Breast epithelium (tissue), 4 donors: ENCODE measurements at regions not wholly inside any gene's neighbourhood (a gene's known extent, or its start where the extent isn't known, plus 50 kb on each side); places are given as distances from the start of the nearest gene placed in this dataset.

Experiments used
- DNase-seq, 2 donors: peaks; one replicate each; pipeline ENCODE4 v3.0.0-alpha.2; 2019; ENCODE audit warnings: low spot score in 2 of 2
- H3K27ac ChIP-seq, 2 donors: fragments of 200-600 bp; sonication (generic) in 1 of 2; one replicate each; pipeline ENCODE4 v1.5.1; 2016 to 2019; ENCODE audit warnings: mild to moderate bottlenecking in 1 of 2
- H3K27me3 ChIP-seq, 2 donors: fragments of 200-600 bp; sonication (generic) in 1 of 2; one replicate each; pipeline versions ENCODE4 v1.5.1 to v1.6.0; 2017 to 2019; ENCODE audit warnings: control low read depth in 1 of 2, mild to moderate bottlenecking in 1 of 2
- H3K36me3 ChIP-seq: fragments of 200-600 bp; one replicate; pipeline ENCODE4 v1.5.1; 2019
- H3K4me1 ChIP-seq, 2 donors: fragments of 200-600 bp; sonication (generic); one replicate each; pipeline ENCODE4 v1.5.1; 2016 to 2019; ENCODE audit warnings: control low read depth in 1 of 2
- H3K4me3 ChIP-seq, 3 donors: fragments of 200-600 bp; sonication (generic); 1 replicate in 2 of 3; 2 replicates in 1 of 3; pipeline ENCODE4 v1.5.1; 2016 to 2019; ENCODE audit warnings: mild to moderate bottlenecking in 3 of 3, moderate library complexity in 2 of 3
- H3K9me3 ChIP-seq, 2 donors: fragments of 200-600 bp; sonication (generic) in 1 of 2; one replicate each; pipeline ENCODE4 v1.5.1; 2016 to 2019; ENCODE audit warnings: control low read depth in 1 of 2
- CTCF ChIP-seq, 3 donors: fragments of 450-650 bp; IDR thresholded peaks; one replicate each; pipeline ENCODE4 v1.5.1; 2016 to 2017; ENCODE audit warnings: antibody characterized with exemption in 3 of 3, mild to moderate bottlenecking in 3 of 3, moderate library complexity in 3 of 3
- POLR2A ChIP-seq: fragments of 450-650 bp; IDR thresholded peaks from one replicate; pipeline ENCODE4 v1.6.1; 2016; ENCODE audit warnings: antibody characterized with exemption, mild to moderate bottlenecking, moderate library complexity
- POLR2AphosphoS5 ChIP-seq, 3 donors: sonication (generic); formaldehyde crosslinking; IDR thresholded peaks; one replicate each; pipeline ENCODE4 v1.6.1; 2017; ENCODE audit warnings: antibody characterized with exemption in 3 of 3
- intact Hi-C: fragments of 100-400 bp; cut with DNase I; formaldehyde crosslinking; loops from one replicate; pipeline ENCODE4 v1.15.1; 2023; ENCODE audit warnings: low total_unique reads

- no peaks in the 10 kb centered on the region for H3K27me3 ChIP-seq
- intact Hi-C loops = loop anchor here (10.0 kb wide), 1 partner anchor 404 kb away; no protein-coding TSS in a partner anchor
- TF ChIP-seq POLR2A (no peak), CTCF (IDR thresholded peaks at IDR 0.05) (peak; percentile 66 to 93 (median 91))
- no peaks in the 10 kb centered on the region for H3K9me3 ChIP-seq
- H3K4me1 ChIP-seq = no peaks in the 10 kb centered on the region
- H3K27ac ChIP-seq = no peak overlapping the region
- DNase-seq = no peak
- H3K36me3 ChIP-seq = no peaks in the 10 kb centered on the region
- no peak overlapping the region for H3K4me3 ChIP-seq
Observed at GRCh38 chr12:89051065-89051677, 301.1 kb downstream of the DUSP6 start.

GRCh38 chr12:89047856-89048418 lies 304.4 kb downstream of the DUSP6 start:
- TF ChIP-seq CTCF (IDR thresholded peaks at IDR 0.05) (no peak), POLR2A (no peak), POLR2AphosphoS5 (IDR thresholded peaks at IDR 0.05) (no peak)
- H3K27me3 ChIP-seq = no peaks in the 10 kb centered on the region
- no peak overlapping the region for H3K27ac ChIP-seq
- no peaks in the 10 kb centered on the region for H3K4me1 ChIP-seq
- no peaks in the 10 kb centered on the region for H3K9me3 ChIP-seq
- DNase-seq = no peak
- no peak overlapping the region for H3K4me3 ChIP-seq
- intact Hi-C loops = no loop called here
- H3K36me3 ChIP-seq = no peaks in the 10 kb centered on the region

GRCh38 chr12:89041078-89041477 lies 311.2 kb downstream of the DUSP6 start:
- no peaks in the 10 kb centered on the region for H3K4me1 ChIP-seq
- H3K4me3 ChIP-seq = no peak overlapping the region
- DNase-seq = no peak
- no peak overlapping the region for H3K27ac ChIP-seq
- H3K36me3 ChIP-seq = no peaks in the 10 kb centered on the region
- no peaks in the 10 kb centered on the region for H3K9me3 ChIP-seq
- no peak for TF ChIP-seq CTCF (IDR thresholded peaks at IDR 0.05)
- TF ChIP-seq POLR2A = no peak
- no peak for TF ChIP-seq POLR2AphosphoS5 (IDR thresholded peaks at IDR 0.05)
- intact Hi-C loops = no loop called here
- H3K27me3 ChIP-seq = no peaks in the 10 kb centered on the region

- H3K27ac ChIP-seq = no peak overlapping the region
- H3K4me3 ChIP-seq = no peak overlapping the region
- H3K9me3 ChIP-seq = no peaks in the 10 kb centered on the region
- H3K4me1 ChIP-seq = no peaks in the 10 kb centered on the region
- intact Hi-C loops = no loop called here
- no peaks in the 10 kb centered on the region for H3K36me3 ChIP-seq
- H3K27me3 ChIP-seq = no peaks in the 10 kb centered on the region
- TF ChIP-seq POLR2AphosphoS5 (IDR thresholded peaks at IDR 0.05) (no peak), CTCF (IDR thresholded peaks at IDR 0.05) (no peak), POLR2A (no peak)
- DNase-seq = no peak
Observed at GRCh38 chr12:89040146-89040964, 311.9 kb downstream of the DUSP6 start.
